K562 (cell line): ENCODE measurements at regions not wholly inside any gene's neighbourhood (a gene's known extent, or its start where the extent isn't known, plus 50 kb on each side); places are given as distances from the start of the nearest gene placed in this dataset.

Experiments used
- ATAC-seq: fragments of 200-7000 bp; cut with Tn5 transposase; 3 replicates; pipeline ENCODE4 v1.9.1; 2020; ENCODE audit warnings: moderate library complexity
- BruUV-seq: library from RNA; stranded (reverse); fragments of 400-500 nt; replicated peaks from 2 replicates; lab custom pipeline; 2021; lab: Mats Ljungman, UMichigan
- CTCF ChIA-PET: fragments of 300-600 bp; formaldehyde crosslinking; extraction: SDS; loops from one replicate; lab custom pipeline; 2021; ENCODE audit warnings: low intra/inter-chr PET ratio; lab: Yijun Ruan, JAX
- POLR2A ChIA-PET: fragments of 300-600, 350-650 bp; sonication (Branson Sonifier 250); formaldehyde crosslinking; extraction: SDS; loops from one replicate; lab custom pipeline; 2021; ENCODE audit warnings: antibody characterized with exemption, inconsistent platforms; lab: Yijun Ruan, JAX
- DNase-seq, 4 experiments: peaks; one replicate each; pipeline versions ENCODE4 v3.0.0 to v3.0.0-alpha.2; 2011 to 2018; ENCODE audit warnings: low spot score in 3 of 4, mixed read lengths in 3 of 4; ENCODE audit errors: extremely low read depth in 1 of 4
- FAIRE-seq: peaks from 2 replicates; lab custom pipeline; 2011; peaks lifted over from hg19 to GRCh38; lab: Jason Lieb, UNC
- H2AFZ ChIP-seq: 2 replicates; pipeline ENCODE4 v1.6.0; 2011; ENCODE audit warnings: low read depth, low read length, control low read depth, inconsistent platforms
- H3K27ac ChIP-seq: fragments of 200-600 bp; 3 replicates; pipeline ENCODE4 v1.8.0; 2011; ENCODE audit warnings: low read depth, mild to moderate bottlenecking, control low read depth, inconsistent platforms, low read length, moderate library complexity, mixed read lengths; ENCODE audit errors: extremely low read depth
- H3K27me3 ChIP-seq, 2 experiments: fragments of 300-600 bp in 1 of 2; 2 replicates in 1 of 2; 3 replicates in 1 of 2; pipeline versions ENCODE4 v1.6.0 to v1.8.0; 2011; ENCODE audit warnings: inconsistent platforms in 2 of 2, low read length in 2 of 2, mild to moderate bottlenecking in 1 of 2, mixed read lengths in 1 of 2, moderate library complexity in 1 of 2; ENCODE audit not compliant: control insufficient read depth in 2 of 2, insufficient read depth in 2 of 2
- H3K36me3 ChIP-seq: fragments of 300-600 bp; 3 replicates; pipeline ENCODE4 v1.8.0; 2011; ENCODE audit warnings: mild to moderate bottlenecking, low read length, inconsistent platforms; ENCODE audit not compliant: control insufficient read depth, insufficient read depth
- H3K4me1 ChIP-seq, 2 experiments: fragments of 200-600 bp in 1 of 2; replicated peaks in 1 of 2; 2 replicates in 1 of 2; 3 replicates in 1 of 2; pipeline versions ENCODE4 v1.5.1 to v1.8.0; 2011; ENCODE audit warnings: inconsistent platforms in 2 of 2, low read length in 2 of 2, mild to moderate bottlenecking in 1 of 2, mixed read lengths in 1 of 2, moderate library complexity in 1 of 2; ENCODE audit not compliant: control insufficient read depth in 2 of 2, insufficient read depth in 2 of 2
- H3K4me2 ChIP-seq: 2 replicates; pipeline ENCODE4 v1.6.1; 2011; ENCODE audit warnings: low read length, control low read depth, inconsistent platforms, mixed read lengths; ENCODE audit not compliant: insufficient read depth
- H3K4me3 ChIP-seq: fragments of 200-600 bp; sonication (generic), shearing (Covaris generic); 2 replicates; pipeline ENCODE4 v1.5.1; 2016; ENCODE audit warnings: control low read depth, inconsistent platforms
- H3K79me2 ChIP-seq: fragments of 200-600 bp; 3 replicates; pipeline ENCODE4 v1.8.0; 2011; ENCODE audit warnings: low read length, inconsistent platforms; ENCODE audit not compliant: control insufficient read depth, insufficient read depth
- H3K9ac ChIP-seq, 2 experiments: 2 replicates each; pipeline versions ENCODE4 v1.6.0 to v1.6.1; 2011; ENCODE audit warnings: low read depth in 2 of 2, low read length in 2 of 2, control low read depth in 1 of 2, inconsistent platforms in 1 of 2, mild to moderate bottlenecking in 1 of 2, mixed read lengths in 1 of 2; ENCODE audit not compliant: insufficient read depth in 1 of 2
- H3K9me1 ChIP-seq: one replicate; pipeline ENCODE4 v1.6.0; 2011; ENCODE audit warnings: inconsistent platforms, mild to moderate bottlenecking, low read length, moderate library complexity; ENCODE audit not compliant: control insufficient read depth, insufficient read depth
- H3K9me3 ChIP-seq: replicated peaks from 2 replicates; pipeline ENCODE4 v1.5.1; 2011; ENCODE audit warnings: low read depth, low read length, inconsistent platforms; ENCODE audit not compliant: control insufficient read depth, insufficient read depth
- H4K20me1 ChIP-seq: replicated peaks from 2 replicates; pipeline ENCODE4 v1.6.1; 2011; ENCODE audit warnings: low read length, inconsistent platforms, mixed read lengths; ENCODE audit not compliant: control insufficient read depth, insufficient read depth
- CEBPB ChIP-seq: fragments of 450-650 bp; IDR thresholded peaks from 2 replicates; pipeline ENCODE4 v1.6.1; 2016; ENCODE audit warnings: missing genetic modification characterization, missing compliant biosample characterization
- CEBPG ChIP-seq, 3 experiments: fragments of 200-800 bp in 1 of 3; sonication (Bioruptor generic) in 1 of 3; sonication (generic) in 1 of 3; formaldehyde crosslinking in 1 of 3; IDR thresholded peaks in 2 of 3; conservative IDR thresholded peaks in 1 of 3; 2 replicates each; pipeline versions ENCODE4 v1.6.1 to v1.8.0; 2016 to 2022; ENCODE audit warnings: missing compliant biosample characterization in 2 of 3, missing genetic modification characterization in 2 of 3, mild to moderate bottlenecking in 1 of 3, missing genetic modification reagents in 1 of 3
- CREM ChIP-seq: IDR thresholded peaks from 2 replicates; pipeline ENCODE4 v1.6.1; 2014; ENCODE audit warnings: antibody characterized with exemption, low read depth
- HNRNPK ChIP-seq: fragments of 200-400 bp; formaldehyde crosslinking; IDR thresholded peaks from one replicate; pipeline ENCODE4 v1.6.1; 2018; ENCODE audit warnings: mild to moderate bottlenecking, low read depth, low read length; ENCODE audit not compliant: poor library complexity, severe bottlenecking
- LCOR ChIP-seq: sonication (generic); formaldehyde crosslinking; IDR thresholded peaks from 2 replicates; pipeline ENCODE4 v1.8.0; 2022; ENCODE audit warnings: mild to moderate bottlenecking, missing genetic modification reagents
- PCBP2 ChIP-seq: fragments of 200-400 bp; formaldehyde crosslinking; IDR thresholded peaks from 2 replicates; pipeline ENCODE4 v1.6.1; 2018; ENCODE audit warnings: low read length, low read depth, mild to moderate bottlenecking, moderate library complexity; ENCODE audit not compliant: poor library complexity, severe bottlenecking
- ZBTB33 ChIP-seq: sonication (generic); formaldehyde crosslinking; IDR thresholded peaks from 2 replicates; pipeline ENCODE4 v1.8.1; 2023; ENCODE audit warnings: mild to moderate bottlenecking, missing genetic modification reagents
- ZNF197 ChIP-seq: fragments of 200-800 bp; sonication (Bioruptor generic); IDR thresholded peaks from 2 replicates; pipeline ENCODE4 v1.6.1; 2016; ENCODE audit warnings: low read depth, missing genetic modification characterization, missing compliant biosample characterization
- ZNF354B ChIP-seq: fragments of 250-450 bp; sonication (Bioruptor Pico); IDR thresholded peaks from 2 replicates; pipeline ENCODE4 v1.4.0; 2020
- WGBS: fragments of 100-300 bp; shearing (Covaris generic); methylation state at CpG from one replicate; pipeline ENCODE4 v1.1.6; 2016; ENCODE audit warnings: low coverage, mixed read lengths; ENCODE audit not compliant: insufficient coverage; ENCODE audit errors: missing lambda C conversion rate; 5-methylcytosine and 5-hydroxymethylcytosine counted together
- in situ Hi-C: fragments of 300-500 bp; cut with MboI; formaldehyde crosslinking; loops from 4 replicates; pipeline ENCODE4 v1.15.0; 2018; ENCODE audit warnings: inconsistent platforms, mixed read lengths
- intact Hi-C: fragments of 100-400 bp; cut with micrococcal nuclease; formaldehyde crosslinking; loops from 2 replicates; pipeline ENCODE4 v1.14.2; 2022

DNA sequence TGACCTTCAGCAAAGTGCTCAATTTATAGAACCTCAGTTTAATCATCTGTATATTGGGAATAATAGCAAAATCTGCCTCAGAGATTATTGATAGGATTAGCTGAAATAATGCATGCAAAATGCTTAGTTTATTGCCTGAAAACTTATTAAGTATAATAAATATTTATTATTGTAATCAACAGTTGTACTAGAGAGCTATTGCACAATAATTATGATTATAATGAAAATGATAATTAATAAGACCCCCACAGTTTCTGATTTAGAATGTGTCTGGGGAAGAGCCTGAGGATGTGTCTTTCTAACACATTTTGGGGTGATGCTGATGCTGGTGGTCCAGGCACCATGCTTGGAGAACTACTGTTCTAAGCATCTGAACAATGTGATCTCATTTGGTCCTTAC lies 419.6 kb downstream of the NPIPA7 start:
- H3K27ac ChIP-seq = no peak overlapping the region
- H2AFZ ChIP-seq = no peak overlapping the region
- H3K4me1 ChIP-seq = no peaks in the 10 kb centered on the region
- no peaks in the 10 kb centered on the region for H3K9me3 ChIP-seq
- ATAC-seq = no peak
- POLR2A ChIA-PET = no interaction called here
- H3K9ac ChIP-seq = no peak overlapping the region
- in situ Hi-C loops (no loop called here), intact Hi-C loops (no loop called here)
- H3K79me2 ChIP-seq = no peaks in the 10 kb centered on the region
- H4K20me1 ChIP-seq = no peaks in the 10 kb centered on the region
- BruUV-seq = no TSS peak
- H3K4me3 ChIP-seq = no peak overlapping the region
- H3K36me3 ChIP-seq = no peaks in the 10 kb centered on the region
- H3K4me2 ChIP-seq = no peak overlapping the region
- H3K27me3 ChIP-seq = no peaks in the 10 kb centered on the region
- no peak for DNase-seq
- no peak for FAIRE-seq
- TF ChIP-seq ZNF197 (CRISPR knock-in tag) (no peak), CEBPG (CRISPR knock-in tag; IDR thresholded peaks at IDR 0.05) (no peak), CEBPG (tag; conservative IDR thresholded peaks at IDR 0.05 in 1 of 2, IDR thresholded peaks at IDR 0.05 in 1 of 2) (peak in 1 of 2 experiments; percentile 88; a peak in 2 of 4 replicates), CEBPB (tag) (peak; percentile 76)
- CTCF ChIA-PET = no interaction called here
- no peaks in the 10 kb centered on the region for H3K9me1 ChIP-seq

DNA sequence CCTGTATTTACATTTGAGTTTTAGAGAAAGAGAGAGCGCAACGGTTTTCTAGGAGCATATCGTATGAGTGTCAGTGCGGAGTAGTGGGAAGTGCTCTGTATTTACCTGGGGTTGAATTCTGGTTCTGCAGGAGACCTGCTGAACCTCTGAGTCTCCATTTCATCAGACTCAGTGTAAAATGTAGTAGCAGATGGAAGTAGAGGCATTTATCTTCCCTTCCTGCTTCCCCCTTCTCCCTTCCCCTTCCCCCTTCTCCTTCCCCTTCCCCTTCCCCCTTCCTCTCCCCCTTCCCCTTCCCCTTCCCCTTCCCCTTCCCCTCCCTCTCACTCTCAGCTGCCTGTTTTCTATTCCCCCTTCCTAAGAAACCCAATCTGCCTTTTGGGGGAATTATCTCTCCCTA lies 426.9 kb downstream of the NPIPA7 start:
- FAIRE-seq = no peak
- no TSS peak for BruUV-seq
- 58% methylated on average over 4 of the region's 4 CpGs for WGBS
- H4K20me1 ChIP-seq = no peaks in the 10 kb centered on the region
- CTCF ChIA-PET = no interaction called here
- no peaks in the 10 kb centered on the region for H3K27me3 ChIP-seq
- no peaks in the 10 kb centered on the region for H3K79me2 ChIP-seq
- no peak overlapping the region for H3K9ac ChIP-seq
- TF ChIP-seq HNRNPK (peak; percentile 29), PCBP2 (peak; percentile 53), LCOR (no peak), ZBTB33 (CRISPR knock-in tag) (no peak), ZNF354B (no peak), CREM (no peak)
- TF ChIP-seq, all 486 proteins: peak for 2
- Histone ChIP-seq H3K4me2 (no peak overlapping the region), H3K9me3 (no peaks in the 10 kb centered on the region), H3K36me3 (no peaks in the 10 kb centered on the region), H2AFZ (no peak overlapping the region), H3K4me1 (no peaks in the 10 kb centered on the region), H3K4me3 (no peak overlapping the region), H3K9me1 (no peaks in the 10 kb centered on the region), H3K27ac (no peak overlapping the region)
- DNase-seq (no peak), ATAC-seq (no peak)
- POLR2A ChIA-PET = interaction anchor here (0.7 kb wide), 1 partner anchor 540 kb away, joined by 3 read pairs; no protein-coding TSS in a partner anchor
- intact Hi-C loops (no loop called here), in situ Hi-C loops (no loop called here)
